HEK293 (cell line): ENCODE measurements at regions not wholly inside any gene's neighbourhood (a gene's known extent, or its start where the extent isn't known, plus 50 kb on each side); places are given as distances from the start of the nearest gene placed in this dataset.

Source experiments
- CTCF ChIA-PET: fragments of 350-600 bp; formaldehyde crosslinking; extraction: SDS; loops from one replicate; lab custom pipeline; 2021; ENCODE audit warnings: antibody characterized with exemption; lab: Yijun Ruan, JAX
- POLR2A ChIA-PET: fragments of 300-600 bp; formaldehyde crosslinking; extraction: SDS; loops from one replicate; lab custom pipeline; 2020; ENCODE audit warnings: antibody characterized with exemption, inconsistent platforms; lab: Yijun Ruan, JAX
- H3K27ac ChIP-seq: fragments of 200-500 bp; sonication (Bioruptor generic); 2 replicates; pipeline ENCODE4 v1.5.1; 2014; ENCODE audit warnings: low read depth, low read length, control low read depth, inconsistent platforms; ENCODE audit errors: extremely low read depth
- H3K36me3 ChIP-seq, 2 experiments: fragments of 200-500 bp in 1 of 2; sonication (Bioruptor generic) in 1 of 2; 1 replicate in 1 of 2; 2 replicates in 1 of 2; pipeline ENCODE4 v1.5.1; 2014 to 2017; ENCODE audit warnings: inconsistent platforms in 2 of 2, low read length in 2 of 2; ENCODE audit not compliant: control insufficient read depth in 2 of 2, insufficient read depth in 1 of 2
- H3K4me1 ChIP-seq: fragments of 200-500 bp; sonication (Bioruptor generic); 2 replicates; pipeline ENCODE4 v1.5.1; 2014; ENCODE audit warnings: mild to moderate bottlenecking, low read length, inconsistent platforms; ENCODE audit not compliant: control insufficient read depth, insufficient read depth
- H3K4me3 ChIP-seq: 2 replicates; pipeline ENCODE4 v1.5.1; 2011; ENCODE audit warnings: low read depth, mild to moderate bottlenecking, control low read depth, low read length, moderate library complexity
- H3K9me3 ChIP-seq: fragments of 200-500 bp; sonication (Bioruptor generic); 2 replicates; pipeline ENCODE4 v1.5.1; 2014; ENCODE audit warnings: low read depth, low read length, inconsistent platforms; ENCODE audit not compliant: control insufficient read depth, insufficient read depth
- GLI2 ChIP-seq: fragments of 450-650 bp; formaldehyde crosslinking; IDR thresholded peaks from 2 replicates; pipeline ENCODE4; 2017; ENCODE audit warnings: missing biosample characterization, missing genetic modification characterization, low read depth, borderline replicate concordance
- GLI4 ChIP-seq: fragments of 450-650 bp; formaldehyde crosslinking; IDR thresholded peaks from 2 replicates; pipeline ENCODE4 v1.5.1; 2016; ENCODE audit warnings: missing biosample characterization, missing genetic modification characterization
- PRDM4 ChIP-seq: fragments of 450-650 bp; formaldehyde crosslinking; IDR thresholded peaks from 2 replicates; pipeline ENCODE4 v1.5.1; 2017; ENCODE audit warnings: missing biosample characterization, missing genetic modification characterization
- SALL2 ChIP-seq: fragments of 450-650 bp; formaldehyde crosslinking; IDR thresholded peaks from 2 replicates; pipeline ENCODE4 v1.5.0; 2017; ENCODE audit warnings: missing biosample characterization, mild to moderate bottlenecking, missing genetic modification characterization, borderline replicate concordance
- SCRT2 ChIP-seq: fragments of 450-650 bp; formaldehyde crosslinking; IDR thresholded peaks from 2 replicates; pipeline ENCODE4 v1.5.1; 2016; ENCODE audit warnings: missing biosample characterization, missing genetic modification characterization
- SP2 ChIP-seq: fragments of 450-650 bp; formaldehyde crosslinking; IDR thresholded peaks from 2 replicates; pipeline ENCODE4 v1.5.1; 2016; ENCODE audit warnings: missing biosample characterization, missing genetic modification characterization
- YY1 ChIP-seq: fragments of 450-650 bp; formaldehyde crosslinking; IDR thresholded peaks from 2 replicates; pipeline ENCODE4 v1.5.1; 2018; ENCODE audit warnings: missing biosample characterization, missing genetic modification characterization
- ZBTB10 ChIP-seq: fragments of 450-650 bp; formaldehyde crosslinking; IDR thresholded peaks from 2 replicates; pipeline ENCODE4 v1.5.1; 2016; ENCODE audit warnings: missing biosample characterization, missing genetic modification characterization
- ZFHX2 ChIP-seq: fragments of 450-650 bp; formaldehyde crosslinking; conservative IDR thresholded peaks from 2 replicates; pipeline ENCODE4 v1.5.1; 2016; ENCODE audit warnings: missing biosample characterization, missing genetic modification characterization
- ZNF10 ChIP-seq: fragments of 450-650 bp; formaldehyde crosslinking; IDR thresholded peaks from 2 replicates; pipeline ENCODE4 v1.5.1; 2017; ENCODE audit warnings: missing biosample characterization, missing genetic modification characterization
- ZNF148 ChIP-seq: fragments of 450-650 bp; formaldehyde crosslinking; IDR thresholded peaks from 2 replicates; pipeline ENCODE4 v1.5.0; 2017; ENCODE audit warnings: missing biosample characterization, missing genetic modification characterization, borderline replicate concordance
- ZNF19 ChIP-seq: fragments of 450-650 bp; formaldehyde crosslinking; IDR thresholded peaks from 2 replicates; pipeline ENCODE4; 2016; ENCODE audit warnings: missing biosample characterization, missing genetic modification characterization, low read depth
- ZNF202 ChIP-seq: fragments of 450-650 bp; formaldehyde crosslinking; IDR thresholded peaks from 2 replicates; pipeline ENCODE4 v1.5.1; 2016; ENCODE audit warnings: missing biosample characterization, missing genetic modification characterization, borderline replicate concordance
- ZNF239 ChIP-seq: fragments of 450-650 bp; formaldehyde crosslinking; IDR thresholded peaks from 2 replicates; pipeline ENCODE4 v1.5.1; 2016; ENCODE audit warnings: missing biosample characterization, missing genetic modification characterization
- ZNF350 ChIP-seq: fragments of 450-650 bp; formaldehyde crosslinking; IDR thresholded peaks from 2 replicates; pipeline ENCODE4 v1.5.0; 2017; ENCODE audit warnings: missing biosample characterization, mild to moderate bottlenecking, missing genetic modification characterization
- ZNF571 ChIP-seq: fragments of 450-650 bp; formaldehyde crosslinking; IDR thresholded peaks from 2 replicates; pipeline ENCODE4 v1.5.0; 2017; ENCODE audit warnings: missing biosample characterization, missing genetic modification characterization
- ZNF585B ChIP-seq: fragments of 450-650 bp; formaldehyde crosslinking; IDR thresholded peaks from 2 replicates; pipeline ENCODE4 v1.5.1; 2016; ENCODE audit warnings: missing biosample characterization, missing genetic modification characterization
- ZNF639 ChIP-seq: fragments of 450-650 bp; formaldehyde crosslinking; IDR thresholded peaks from 2 replicates; pipeline ENCODE4 v1.5.1; 2016; ENCODE audit warnings: missing biosample characterization, missing genetic modification characterization
- ZNF658 ChIP-seq: fragments of 450-650 bp; formaldehyde crosslinking; IDR thresholded peaks from 2 replicates; pipeline ENCODE4; 2016; ENCODE audit warnings: missing biosample characterization, missing genetic modification characterization
- ZNF747 ChIP-seq: fragments of 450-650 bp; formaldehyde crosslinking; IDR thresholded peaks from 2 replicates; pipeline ENCODE4 v1.5.1; 2016; ENCODE audit warnings: missing biosample characterization, missing genetic modification characterization

- TF ChIP-seq ZNF148: no peak
- TF ChIP-seq, all 188 proteins: peak for 0
Observed at GRCh38 chr7:125561006-125561405, 631.4 kb upstream of the POT1 start (continued).

GRCh38 chr7:125559921-125560320 is 630.3 kb upstream of the POT1 start:
- ChIA-PET CTCF (interaction anchor here (0.5 kb wide), 1 partner anchor 1460 kb away, joined by 3 read pairs; no protein-coding TSS in a partner anchor), POLR2A (no interaction called here)
- TF ChIP-seq ZNF658 (tag by site-specific recombination) (no peak), ZNF350 (tag by site-specific recombination) (no peak), ZNF19 (tag by site-specific recombination) (no peak), ZNF747 (tag by site-specific recombination) (no peak), ZNF10 (no peak), ZNF239 (tag by site-specific recombination) (no peak), PRDM4 (no peak), SCRT2 (tag by site-specific recombination) (no peak), ZNF202 (tag by site-specific recombination) (no peak), ZNF571 (no peak), GLI2 (tag by site-specific recombination) (no peak), YY1 (tag by site-specific recombination) (no peak), SP2 (tag by site-specific recombination) (no peak), SALL2 (tag by site-specific recombination) (no peak), ZNF639 (tag by site-specific recombination) (no peak), ZBTB10 (tag by site-specific recombination) (no peak), ZFHX2 (tag by site-specific recombination) (no peak), GLI4 (no peak), ZNF585B (tag by site-specific recombination) (no peak)
- Histone ChIP-seq H3K9me3 (no peaks in the 10 kb centered on the region), H3K4me3 (no peak overlapping the region), H3K4me1 (no peaks in the 10 kb centered on the region), H3K27ac (no peak overlapping the region), H3K36me3 (no peaks in the 10 kb centered on the region)
